ENCODE measurements at regions not wholly inside any gene's neighbourhood (a gene's known extent, or its start where the extent isn't known, plus 50 kb on each side); places are given as distances from the start of the nearest gene placed in this dataset.

DNA sequence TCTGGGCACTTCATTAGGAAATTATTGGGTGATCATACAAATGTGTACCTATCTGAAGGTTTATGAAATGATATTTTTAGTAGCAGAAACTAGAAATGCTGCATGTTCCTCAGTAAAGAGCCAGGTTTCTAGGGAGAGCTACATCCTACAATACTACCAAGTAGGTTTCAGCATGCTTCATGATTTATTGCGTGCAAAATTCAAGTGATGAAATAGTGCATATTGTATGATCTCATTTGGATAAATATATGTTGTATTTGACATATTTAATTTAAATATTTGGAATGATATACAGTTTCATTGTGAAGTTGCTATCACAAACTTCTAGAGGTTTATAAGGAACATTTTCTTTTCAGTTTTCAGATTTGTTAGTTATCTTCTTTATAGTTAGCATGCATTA lies 90.5 kb upstream of the GDF10 start:
- 57% methylated on average over 1 of the region's 1 CpG for WGBS
- Histone ChIP-seq H3K27ac (no peak overlapping the region), H3K4me1 (no peaks in the 10 kb centered on the region), H3K36me3 (no peaks in the 10 kb centered on the region), H3K27me3 (no peaks in the 10 kb centered on the region), H3K4me3 (no peak overlapping the region), H3K9me3 (no peaks in the 10 kb centered on the region)
- TF ChIP-seq POLR2A (IDR thresholded peaks at IDR 0.05): no peak
- TF ChIP-seq EP300 (IDR thresholded peaks at IDR 0.05): no peak
- TF ChIP-seq, protein P1, sequence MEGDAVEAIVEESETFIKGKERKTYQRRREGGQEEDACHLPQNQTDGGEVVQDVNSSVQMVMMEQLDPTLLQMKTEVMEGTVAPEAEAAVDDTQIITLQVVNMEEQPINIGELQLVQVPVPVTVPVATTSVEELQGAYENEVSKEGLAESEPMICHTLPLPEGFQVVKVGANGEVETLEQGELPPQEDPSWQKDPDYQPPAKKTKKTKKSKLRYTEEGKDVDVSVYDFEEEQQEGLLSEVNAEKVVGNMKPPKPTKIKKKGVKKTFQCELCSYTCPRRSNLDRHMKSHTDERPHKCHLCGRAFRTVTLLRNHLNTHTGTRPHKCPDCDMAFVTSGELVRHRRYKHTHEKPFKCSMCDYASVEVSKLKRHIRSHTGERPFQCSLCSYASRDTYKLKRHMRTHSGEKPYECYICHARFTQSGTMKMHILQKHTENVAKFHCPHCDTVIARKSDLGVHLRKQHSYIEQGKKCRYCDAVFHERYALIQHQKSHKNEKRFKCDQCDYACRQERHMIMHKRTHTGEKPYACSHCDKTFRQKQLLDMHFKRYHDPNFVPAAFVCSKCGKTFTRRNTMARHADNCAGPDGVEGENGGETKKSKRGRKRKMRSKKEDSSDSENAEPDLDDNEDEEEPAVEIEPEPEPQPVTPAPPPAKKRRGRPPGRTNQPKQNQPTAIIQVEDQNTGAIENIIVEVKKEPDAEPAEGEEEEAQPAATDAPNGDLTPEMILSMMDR (IDR thresholded peaks at IDR 0.05): no peak
- no peak for TF ChIP-seq POLR2AphosphoS5 (IDR thresholded peaks at IDR 0.05)
- DNase-seq (ENCODE audit: low spot score in 2 of 2): no peak

DNA sequence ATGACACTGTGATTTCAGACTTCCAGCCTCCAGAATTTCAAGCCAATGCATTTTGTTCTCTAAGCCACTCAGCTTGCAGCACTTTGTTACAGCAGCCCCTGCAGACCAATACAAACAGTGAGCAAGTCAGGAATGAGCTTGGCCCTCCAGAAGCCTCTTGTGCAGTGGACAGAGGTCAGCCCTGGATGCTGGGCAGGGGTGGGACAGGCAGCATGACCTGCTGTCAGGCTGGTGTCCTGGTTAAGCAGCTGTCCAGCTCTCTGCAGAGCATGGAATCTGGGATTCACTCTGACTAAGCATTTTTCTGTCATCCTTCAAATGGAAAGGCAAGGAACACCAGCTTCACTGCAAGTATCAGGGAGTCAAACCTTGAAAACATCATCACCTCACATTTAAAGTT lies 85.5 kb upstream of the GDF10 start:
- no peak overlapping the region for H3K4me3 ChIP-seq
- TF ChIP-seq POLR2A (IDR thresholded peaks at IDR 0.05): no peak
- TF ChIP-seq, protein P1 (IDR thresholded peaks at IDR 0.05): no peak
- TF ChIP-seq EP300 (IDR thresholded peaks at IDR 0.05): no peak
- TF ChIP-seq POLR2AphosphoS5 (IDR thresholded peaks at IDR 0.05): no peak
- no peak for DNase-seq (ENCODE audit: low spot score in 2 of 2)
- no peaks in the 10 kb centered on the region for H3K36me3 ChIP-seq
- H3K4me1 ChIP-seq: no peaks in the 10 kb centered on the region
- no peak overlapping the region for H3K27ac ChIP-seq
- no peaks in the 10 kb centered on the region for H3K9me3 ChIP-seq
- no peaks in the 10 kb centered on the region for H3K27me3 ChIP-seq

DNA sequence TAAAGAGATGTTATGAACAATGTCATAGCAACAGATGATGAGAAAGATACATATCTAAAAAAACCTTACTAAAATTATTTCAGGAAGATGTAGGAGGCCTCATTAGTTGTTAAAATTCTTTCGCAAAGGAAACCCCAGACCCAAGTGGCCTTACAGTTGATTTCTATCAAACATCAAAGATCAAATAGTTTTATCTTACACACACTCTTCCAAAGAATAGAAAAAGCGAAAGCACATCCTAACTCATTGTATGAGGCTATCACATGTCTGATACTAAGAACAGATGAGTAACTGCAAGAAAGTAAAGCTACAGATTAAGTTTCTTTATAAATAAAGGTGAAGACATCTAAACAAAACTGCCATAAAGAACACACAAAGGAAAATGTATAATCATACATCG lies 82.9 kb upstream of the GDF10 start:
- TF ChIP-seq, protein P1 (IDR thresholded peaks at IDR 0.05): no peak
- TF ChIP-seq POLR2AphosphoS5 (IDR thresholded peaks at IDR 0.05): no peak
- no peak for TF ChIP-seq POLR2A (IDR thresholded peaks at IDR 0.05)
- no peak for TF ChIP-seq EP300 (IDR thresholded peaks at IDR 0.05)
- Histone ChIP-seq H3K9me3 (no peaks in the 10 kb centered on the region), H3K27ac (no peak overlapping the region), H3K27me3 (no peaks in the 10 kb centered on the region), H3K4me1 (no peaks in the 10 kb centered on the region), H3K36me3 (no peaks in the 10 kb centered on the region), H3K4me3 (no peak overlapping the region)
- no peak for DNase-seq (ENCODE audit: low spot score in 2 of 2)
- WGBS: 56% methylated on average over 3 of the region's 3 CpGs

DNA sequence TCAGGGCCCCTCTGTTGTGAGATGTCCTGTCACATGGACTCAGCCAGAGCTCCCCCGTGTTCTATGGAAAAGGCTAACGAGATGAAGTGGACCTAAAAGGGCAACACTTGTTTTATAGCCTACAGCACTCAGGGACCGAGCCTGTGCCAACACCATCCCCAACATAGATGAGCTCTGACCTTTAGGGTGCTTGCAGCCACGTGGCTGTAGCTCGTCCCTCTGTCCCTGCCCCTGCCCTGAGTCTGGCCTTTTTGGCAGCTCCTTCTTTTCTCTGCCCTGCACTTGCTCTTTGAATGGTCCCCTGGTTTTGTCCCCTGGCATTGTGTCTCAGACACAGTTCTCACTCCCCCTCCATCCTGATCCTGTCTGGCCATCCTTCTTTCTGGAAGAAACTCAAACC lies 81.2 kb upstream of the GDF10 start:
- TF ChIP-seq EP300 (IDR thresholded peaks at IDR 0.05): no peak
- no peaks in the 10 kb centered on the region for H3K9me3 ChIP-seq
- no peaks in the 10 kb centered on the region for H3K4me1 ChIP-seq
- WGBS: 73% methylated on average over 5 of the region's 5 CpGs
- no peaks in the 10 kb centered on the region for H3K27me3 ChIP-seq
- no peak overlapping the region for H3K4me3 ChIP-seq
- H3K36me3 ChIP-seq: no peaks in the 10 kb centered on the region
- H3K27ac ChIP-seq: no peak overlapping the region
- DNase-seq (ENCODE audit: low spot score in 2 of 2): no peak

DNA sequence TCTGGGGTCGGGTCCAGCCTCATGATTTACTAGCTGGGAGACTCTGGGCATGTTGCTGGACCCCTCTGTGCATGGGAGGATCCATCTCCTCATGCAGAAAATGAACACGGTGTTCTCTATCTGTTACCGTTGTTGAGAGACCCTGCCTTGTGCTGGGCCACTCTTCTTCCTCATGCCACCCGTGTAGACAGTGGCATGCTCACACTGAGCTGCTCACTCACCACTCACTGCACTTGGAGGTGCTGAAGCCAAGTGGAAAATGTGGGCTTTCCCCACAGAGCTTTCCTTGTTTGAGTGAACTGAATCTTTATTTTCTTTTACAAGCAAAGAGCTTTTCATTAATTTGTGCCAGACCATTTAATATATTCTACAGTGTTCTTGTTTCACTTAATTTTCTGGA lies 77.5 kb upstream of the GDF10 start:
- H3K36me3 ChIP-seq: no peaks in the 10 kb centered on the region

DNA sequence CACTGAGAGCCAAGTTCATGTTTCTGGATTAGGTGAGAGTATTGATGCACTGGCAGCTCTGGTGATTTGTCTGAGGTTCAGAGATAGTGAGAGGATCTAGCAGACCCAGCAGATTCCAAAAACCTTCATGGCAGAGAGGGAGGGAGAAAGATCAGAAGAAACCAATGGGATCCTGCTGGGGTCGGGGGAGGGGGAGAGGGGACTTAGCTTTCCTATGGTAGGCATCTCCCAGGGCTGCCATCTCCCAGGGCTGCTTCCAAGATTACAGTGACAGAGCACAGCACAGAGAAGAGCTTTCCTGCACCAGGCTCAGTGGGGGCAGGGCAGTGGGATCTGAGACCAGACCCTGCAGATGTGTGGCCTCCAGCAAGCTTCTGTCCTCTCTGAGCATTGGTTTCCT lies 76.8 kb upstream of the GDF10 start:
- H3K27ac ChIP-seq: no peak overlapping the region
- H3K9me3 ChIP-seq: no peaks in the 10 kb centered on the region
- H3K36me3 ChIP-seq: no peaks in the 10 kb centered on the region
- WGBS: 94% methylated on average over 1 of the region's 1 CpG
- TF ChIP-seq EP300 (IDR thresholded peaks at IDR 0.05): no peak
- no peak for TF ChIP-seq POLR2AphosphoS5 (IDR thresholded peaks at IDR 0.05)
- no peak for TF ChIP-seq POLR2A (IDR thresholded peaks at IDR 0.05)
- TF ChIP-seq, protein P1 (IDR thresholded peaks at IDR 0.05): no peak
- no peak for DNase-seq (ENCODE audit: low spot score in 2 of 2)
- no peaks in the 10 kb centered on the region for H3K4me1 ChIP-seq
- H3K4me3 ChIP-seq: no peak overlapping the region
- H3K27me3 ChIP-seq: no peaks in the 10 kb centered on the region

More for the DNA sequence above, 77.5 kb upstream of the GDF10 start:
- no peak for DNase-seq (ENCODE audit: low spot score in 2 of 2)
- no peak overlapping the region for H3K4me3 ChIP-seq
- TF ChIP-seq POLR2AphosphoS5 (IDR thresholded peaks at IDR 0.05): no peak
- no peak for TF ChIP-seq POLR2A (IDR thresholded peaks at IDR 0.05)
- TF ChIP-seq, protein P1 (IDR thresholded peaks at IDR 0.05): no peak
- TF ChIP-seq EP300 (IDR thresholded peaks at IDR 0.05): no peak
- no peaks in the 10 kb centered on the region for H3K4me1 ChIP-seq
- H3K9me3 ChIP-seq: no peaks in the 10 kb centered on the region
- no peak overlapping the region for H3K27ac ChIP-seq
- H3K27me3 ChIP-seq: no peaks in the 10 kb centered on the region
- 69% methylated on average over 3 of the region's 4 CpGs for WGBS
